B cell (primary cell): ENCODE measurements at regions not wholly inside any gene's neighbourhood (a gene's known extent, or its start where the extent isn't known, plus 50 kb on each side); places are given as distances from the start of the nearest gene placed in this dataset.

Source experiments
- ATAC-seq: fragments of 200-7000 bp; cut with Tn5 transposase; one replicate; pipeline ENCODE4 v1.10.0; 2021; ENCODE audit warnings: low read depth, mild to moderate bottlenecking, moderate number of reproducible peaks, moderate library complexity
- CTCF ChIA-PET: fragments of 350-600 bp; sonication (Branson Sonifier 250); formaldehyde crosslinking; loops from one replicate; lab custom pipeline; 2021; ENCODE audit warnings: antibody characterized with exemption, inconsistent platforms; lab: Charles Lee
- POLR2A ChIA-PET: fragments of 350-600 bp; sonication (Branson Sonifier 250); formaldehyde crosslinking; loops from one replicate; lab custom pipeline; 2021; ENCODE audit warnings: antibody characterized with exemption; lab: Charles Lee
- DNase-seq: peaks from one replicate; pipeline ENCODE4 v3.0.0; 2013
- H2AFZ ChIP-seq: 2 replicates; pipeline ENCODE4 v1.6.1; 2012; ENCODE audit warnings: mild to moderate bottlenecking, low read depth, low read length; ENCODE audit not compliant: insufficient read depth, poor library complexity, severe bottlenecking
- H3K27ac ChIP-seq, 2 donors: 1 replicate in 1 of 2; 2 replicates in 1 of 2; pipeline ENCODE4 v1.5.1; 2012 to 2013; ENCODE audit warnings: low read length in 2 of 2, mild to moderate bottlenecking in 2 of 2, moderate library complexity in 1 of 2
- H3K27me3 ChIP-seq, 4 experiments: fragments of 200-600 bp in 1 of 4; sonication (generic) in 1 of 4; replicated peaks in 1 of 4; 1 replicate in 2 of 4; 2 replicates in 2 of 4; pipeline versions ENCODE4 v1.6.1 to v1.7.0; 2013 to 2016; ENCODE audit warnings: low read length in 3 of 4, mild to moderate bottlenecking in 2 of 4, mixed read lengths in 1 of 4, moderate library complexity in 1 of 4; ENCODE audit not compliant: insufficient read depth in 4 of 4, control insufficient read depth in 3 of 4; ENCODE audit errors: control extremely low read depth in 1 of 4
- H3K36me3 ChIP-seq, 2 experiments: replicated peaks in 1 of 2; 1 replicate in 1 of 2; 2 replicates in 1 of 2; pipeline versions ENCODE4 v1.6.1 to v1.7.1; 2013; ENCODE audit warnings: low read length in 1 of 2; ENCODE audit not compliant: insufficient read depth in 2 of 2, control insufficient read depth in 1 of 2; ENCODE audit errors: control extremely low read depth in 1 of 2, extremely low read depth in 1 of 2
- H3K4me1 ChIP-seq, 2 donors: fragments of 200-600 bp in 1 of 2; sonication (generic) in 1 of 2; 1 replicate in 1 of 2; 2 replicates in 1 of 2; pipeline versions ENCODE4 v1.5.1 to v1.6.1; 2013 to 2017; ENCODE audit warnings: low read length in 2 of 2; ENCODE audit not compliant: control insufficient read depth in 2 of 2, insufficient read depth in 2 of 2
- H3K4me2 ChIP-seq: replicated peaks from 2 replicates; pipeline ENCODE3; 2012; ENCODE audit warnings: mild to moderate bottlenecking, low read depth, low read length; ENCODE audit not compliant: poor library complexity, severe bottlenecking
- H3K4me3 ChIP-seq, 5 experiments: fragments of 200-600 bp in 1 of 5; sonication (generic) in 1 of 5; 1 replicate in 3 of 5; 2 replicates in 2 of 5; pipeline versions ENCODE4 v1.5.1 to v1.7.0; 2011 to 2016; ENCODE audit warnings: low read length in 4 of 5, mild to moderate bottlenecking in 4 of 5, low read depth in 2 of 5, control low read depth in 1 of 5, moderate library complexity in 1 of 5; ENCODE audit not compliant: insufficient read depth in 1 of 5; ENCODE audit errors: control extremely low read depth in 1 of 5, extremely low read depth in 1 of 5
- H3K79me2 ChIP-seq: fragments of 200-600 bp; sonication (generic); one replicate; pipeline ENCODE4 v1.6.0; 2016; ENCODE audit warnings: low read length; ENCODE audit not compliant: control insufficient read depth, insufficient read depth
- H3K9ac ChIP-seq: fragments of 200-600 bp; sonication (generic); 2 replicates; pipeline ENCODE4 v1.6.1; 2017; ENCODE audit warnings: mild to moderate bottlenecking, low read length, moderate library complexity
- H3K9me3 ChIP-seq, 3 donors: one replicate each; pipeline versions ENCODE4 v1.6.1 to v1.7.1; 2013; ENCODE audit warnings: low read length in 2 of 3; ENCODE audit not compliant: control insufficient read depth in 2 of 3, insufficient read depth in 1 of 3; ENCODE audit errors: control extremely low read depth in 1 of 3
- H4K20me1 ChIP-seq: 2 replicates; pipeline ENCODE4 v1.6.0; 2012; ENCODE audit warnings: mild to moderate bottlenecking, low read length; ENCODE audit not compliant: insufficient read depth, control insufficient read depth, poor library complexity, severe bottlenecking
- H3K27ac Mint-ChIP-seq: one replicate; pipeline ENCODE4 v1.8.0; 2021; ENCODE audit warnings: mixed read lengths
- H3K27me3 Mint-ChIP-seq: one replicate; pipeline ENCODE4 v1.8.0; 2021; ENCODE audit warnings: mixed read lengths
- H3K4me1 Mint-ChIP-seq: one replicate; pipeline ENCODE4 v1.8.0; 2021; ENCODE audit warnings: mixed read lengths
- H3K4me3 Mint-ChIP-seq: one replicate; pipeline ENCODE4 v1.8.0; 2021; ENCODE audit warnings: mixed read lengths
- H3K9me3 Mint-ChIP-seq: one replicate; pipeline ENCODE4 v1.8.0; 2022; ENCODE audit warnings: mixed read lengths; ENCODE audit not compliant: insufficient read depth
- CTCF ChIP-seq: fragments of 200-600 bp; IDR thresholded peaks from one replicate; pipeline ENCODE4 v1.8.0; 2022; ENCODE audit warnings: antibody characterized with exemption, mild to moderate bottlenecking
- EZH2 ChIP-seq: IDR thresholded peaks from 2 replicates; pipeline ENCODE4 v1.6.1; 2012; ENCODE audit warnings: borderline replicate concordance, low read depth, mild to moderate bottlenecking, moderate library complexity, low read length; ENCODE audit not compliant: insufficient read depth, poor library complexity, severe bottlenecking
- WGBS: methylation state at CpG from one replicate; pipeline ENCODE4 v1.1.5; 2013; ENCODE audit warnings: missing lambda C conversion rate; ENCODE audit not compliant: insufficient coverage; 5-methylcytosine and 5-hydroxymethylcytosine counted together
- intact Hi-C: fragments of 100-400 bp; cut with micrococcal nuclease; formaldehyde crosslinking; loops from one replicate; pipeline ENCODE4 v1.10.0; 2022

GRCh38 chr5:83414601-83415000, 56.9 kb upstream of the VCAN start:
- CTCF ChIA-PET = interaction anchor here (0.9 kb wide), 1 partner anchor 13 kb away, joined by 4 read pairs; no protein-coding TSS in a partner anchor
- no peak overlapping the region for H3K27ac ChIP-seq

GRCh38 chr5:83417884-83418283, 53.7 kb upstream of the VCAN start:
- no peak for TF ChIP-seq EZH2
- TF ChIP-seq CTCF = no peak
- no peaks in the 10 kb centered on the region for H3K27me3 Mint-ChIP-seq
- Histone ChIP-seq H3K79me2 (no peaks in the 10 kb centered on the region), H3K27ac (no peak overlapping the region), H3K9me3 (no peaks in the 10 kb centered on the region), H3K27me3 (no peaks in the 10 kb centered on the region), H3K4me3 (no peak overlapping the region), H3K9ac (no peak overlapping the region), H3K36me3 (no peaks in the 10 kb centered on the region), H3K4me1 (no peaks in the 10 kb centered on the region), H4K20me1 (no peaks in the 10 kb centered on the region), H3K4me2 (no peak overlapping the region), H2AFZ (no peak overlapping the region)
- H3K9me3 Mint-ChIP-seq = peaks cover 6% of the 10 kb centered on the region
- no CpG with 5 or more reads among the region's 1 CpG for WGBS
- no peak overlapping the region for H3K27ac Mint-ChIP-seq
- no peak overlapping the region for H3K4me3 Mint-ChIP-seq
- ChIA-PET CTCF (no interaction called here), POLR2A (no interaction called here)
- DNase-seq = no peak
- intact Hi-C loops = no loop called here
- ATAC-seq = no peak
- H3K4me1 Mint-ChIP-seq = no peaks in the 10 kb centered on the region

More at GRCh38 chr5:83414601-83415000, 56.9 kb upstream of the VCAN start:
- WGBS = no CpG with 5 or more reads among the region's 1 CpG
- Histone ChIP-seq H2AFZ (no peak overlapping the region), H4K20me1 (no peaks in the 10 kb centered on the region), H3K4me2 (no peak overlapping the region), H3K4me1 (no peaks in the 10 kb centered on the region), H3K27me3 (no peaks in the 10 kb centered on the region), H3K9ac (no peak overlapping the region), H3K4me3 (no peak overlapping the region), H3K9me3 (no peaks in the 10 kb centered on the region), H3K36me3 (no peaks in the 10 kb centered on the region), H3K79me2 (no peaks in the 10 kb centered on the region)
- intact Hi-C loops = no loop called here
- Mint-ChIP-seq H3K4me3 (no peak overlapping the region), H3K27ac (no peak overlapping the region), H3K27me3 (no peaks in the 10 kb centered on the region), H3K9me3 (peaks cover 2% of the 10 kb centered on the region), H3K4me1 (no peaks in the 10 kb centered on the region)
- POLR2A ChIA-PET = no interaction called here
- DNase-seq (no peak), ATAC-seq (no peak)
- no peak for TF ChIP-seq CTCF
- no peak for TF ChIP-seq EZH2
